GM18909 (cell line): ENCODE measurements at regions not wholly inside any gene's neighbourhood (a gene's known extent, or its start where the extent isn't known, plus 50 kb on each side); places are given as distances from the start of the nearest gene placed in this dataset.

Experiments used
- ATAC-seq: cut with Tn5 transposase; IDR thresholded peaks from one replicate; pipeline ENCODE4 v1.9.1; 2021; ENCODE audit warnings: mild to moderate bottlenecking; ENCODE audit not compliant: unreplicated experiment, poor library complexity

GRCh38 chr11:100630898-100631297 is 56.2 kb upstream of the ARHGAP42 start:
- no peak for ATAC-seq

DNA sequence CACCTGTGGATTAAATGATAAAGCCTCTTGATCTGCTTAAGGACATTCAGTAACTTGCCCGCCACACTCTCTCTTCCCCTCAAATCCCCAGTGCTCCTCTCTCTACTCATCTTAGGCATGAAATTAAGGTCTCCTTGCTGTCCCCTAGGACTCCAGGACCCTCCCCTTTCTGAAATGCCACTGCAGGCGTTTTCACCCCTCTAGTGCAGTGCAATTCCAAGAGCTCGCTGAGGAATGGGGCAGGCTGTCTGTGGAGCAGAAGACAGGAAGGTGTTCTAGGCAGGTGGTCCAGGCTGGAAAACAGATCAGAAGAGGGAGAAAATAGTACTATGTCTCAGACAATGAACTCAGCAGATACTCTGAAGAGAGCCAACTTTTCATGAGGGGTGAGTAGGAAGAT is 55.8 kb upstream of the ARHGAP42 start:
- ATAC-seq = no peak

- no peak for ATAC-seq
Measured at GRCh38 chr11:100632941-100633452, 54.1 kb upstream of the ARHGAP42 start.

DNA sequence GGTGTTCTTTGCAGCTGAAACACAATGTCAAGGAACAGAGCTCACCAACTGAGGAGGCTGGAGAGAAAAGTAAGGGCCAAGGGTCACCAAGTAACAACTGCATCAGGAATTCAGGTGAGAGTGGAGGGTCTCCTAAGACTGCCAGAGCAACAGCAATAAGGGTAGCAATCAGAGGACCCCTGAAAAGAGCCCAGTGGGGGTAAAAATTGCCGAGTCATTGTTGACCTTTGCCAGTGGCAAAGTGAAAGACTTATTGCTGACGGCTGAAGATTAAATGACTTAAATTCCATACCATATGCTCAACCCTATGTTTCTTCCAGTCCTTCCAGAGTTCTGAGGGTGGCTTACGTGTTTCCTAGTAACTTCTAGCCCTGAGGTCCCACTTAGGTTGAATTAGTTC is 51.9 kb upstream of the ARHGAP42 start:
- no peak for ATAC-seq

- ATAC-seq = no peak
Measured at GRCh38 chr11:100636536-100636935, 50.6 kb upstream of the ARHGAP42 start.
